ENCODE measurements at regions not wholly inside any gene's neighbourhood (a gene's known extent, or its start where the extent isn't known, plus 50 kb on each side); places are given as distances from the start of the nearest gene placed in this dataset.

GRCh38 chr4:166195101-166195500 is 322.1 kb downstream of the TLL1 start:
- no peak for TF ChIP-seq CTCF (IDR thresholded peaks at IDR 0.05)

GRCh38 chr4:166197166-166197565 is 324.1 kb downstream of the TLL1 start:
- TF ChIP-seq CTCF (IDR thresholded peaks at IDR 0.05): no peak

GRCh38 chr4:166198041-166198440 is 325.0 kb downstream of the TLL1 start:
- TF ChIP-seq CTCF (IDR thresholded peaks at IDR 0.05): no peak

GRCh38 chr4:166198516-166199310 is 325.7 kb downstream of the TLL1 start:
- no peak for TF ChIP-seq CTCF (IDR thresholded peaks at IDR 0.05)

- no peak for TF ChIP-seq CTCF (IDR thresholded peaks at IDR 0.05)
These were observed 330.0 kb downstream of the TLL1 start for GRCh38 chr4:166202991-166203390.

GRCh38 chr4:166222271-166222670 is 349.2 kb downstream of the TLL1 start:
- TF ChIP-seq CTCF (IDR thresholded peaks at IDR 0.05): no peak

- no peak for TF ChIP-seq CTCF (IDR thresholded peaks at IDR 0.05)
These were observed 355.1 kb downstream of the TLL1 start for GRCh38 chr4:166228112-166228511.

- TF ChIP-seq CTCF (IDR thresholded peaks at IDR 0.05): no peak
These were observed 356.8 kb downstream of the TLL1 start for GRCh38 chr4:166229799-166230198.

Measured in LNCAP (cell line).